Sigmoid colon (tissue), 6 donors: ENCODE measurements at regions not wholly inside any gene's neighbourhood (a gene's known extent, or its start where the extent isn't known, plus 50 kb on each side); places are given as distances from the start of the nearest gene placed in this dataset.

ENCODE experiments used
- DNase-seq: peaks from one replicate; pipeline ENCODE4 v3.0.0-alpha.2; 2019
- H3K27ac ChIP-seq, 4 donors: fragments of 200-600 bp; sonication (generic); one replicate each; pipeline ENCODE4 v1.5.1; 2016 to 2019; ENCODE audit warnings: mild to moderate bottlenecking in 1 of 4
- H3K27me3 ChIP-seq, 3 donors: fragments of 200-600 bp; sonication (generic); one replicate each; pipeline ENCODE4 v1.5.1; 2019; ENCODE audit warnings: mild to moderate bottlenecking in 1 of 3
- H3K36me3 ChIP-seq, 4 donors: fragments of 200-600 bp; sonication (generic); one replicate each; pipeline ENCODE4 v1.5.1; 2016 to 2019
- H3K4me1 ChIP-seq, 4 donors: fragments of 200-600 bp; sonication (generic); one replicate each; pipeline ENCODE4 v1.5.1; 2017 to 2019
- H3K4me3 ChIP-seq, 4 donors: fragments of 200-600 bp; sonication (generic); one replicate each; pipeline ENCODE4 v1.5.1; 2017 to 2019; ENCODE audit warnings: mild to moderate bottlenecking in 2 of 4, moderate library complexity in 1 of 4
- H3K9me3 ChIP-seq, 4 donors: fragments of 200-600 bp in 3 of 4; sonication (generic) in 3 of 4; one replicate each; pipeline versions ENCODE4 v1.5.1 to v1.6.1; 2013 to 2019
- CTCF ChIP-seq, 4 experiments: fragments of 450-650 bp in 3 of 4; fragments of 200-600 bp in 1 of 4; IDR thresholded peaks; one replicate each; pipeline ENCODE4 v1.5.1; 2016 to 2019; ENCODE audit warnings: antibody characterized with exemption in 4 of 4, mild to moderate bottlenecking in 3 of 4, moderate library complexity in 2 of 4
- EP300 ChIP-seq, 4 donors: sonication (generic); formaldehyde crosslinking; IDR thresholded peaks; one replicate each; pipeline ENCODE4 v1.6.1; 2017; ENCODE audit warnings: antibody characterized with exemption in 4 of 4
- POLR2A ChIP-seq, 2 donors: fragments of 450-650 bp; IDR thresholded peaks; one replicate each; pipeline ENCODE4 v1.6.1; 2016; ENCODE audit warnings: antibody characterized with exemption in 2 of 2, mild to moderate bottlenecking in 2 of 2, moderate library complexity in 2 of 2
- POLR2AphosphoS5 ChIP-seq, 4 donors: sonication (generic); formaldehyde crosslinking; IDR thresholded peaks; one replicate each; pipeline ENCODE4 v1.6.1; 2017; ENCODE audit warnings: antibody characterized with exemption in 4 of 4
- WGBS, 2 donors: extraction: QIAGEN DNeasy Blood & Tissue Kit; methylation state at CpG; one replicate each; pipeline ENCODE4 v1.1.7; 2013; 5-methylcytosine and 5-hydroxymethylcytosine counted together
- intact Hi-C: fragments of 100-400 bp; cut with DNase I; formaldehyde crosslinking; loops from one replicate; pipeline ENCODE4 v1.15.1; 2023
- donor health status: healthy with polysubstance abuse.
- donor health status: healthy.

GRCh38 chr14:97031530-97031929 is 234.3 kb downstream of the VRK1 start:
- Histone ChIP-seq H3K36me3 (no peaks in the 10 kb centered on the region), H3K9me3 (no peaks in the 10 kb centered on the region), H3K4me3 (no peak overlapping the region), H3K27me3 (peaks cover 2 to 41% (median 9%) of the 10 kb centered on the region in 3 donors), H3K27ac (no peak overlapping the region), H3K4me1 (peaks cover 0 to 7% (median 5%) of the 10 kb centered on the region in 4 donors)
- WGBS, 2 donors, result 85 to 95% methylated on average over 4 of the region's 4 CpGs
- intact Hi-C loops, result no loop called here
- TF ChIP-seq POLR2AphosphoS5 (IDR thresholded peaks at IDR 0.05), result no peak
- TF ChIP-seq POLR2A (IDR thresholded peaks at IDR 0.05), result no peak
- no peak for TF ChIP-seq EP300 (IDR thresholded peaks at IDR 0.05)
- TF ChIP-seq CTCF (IDR thresholded peaks at IDR 0.05), result no peak
- DNase-seq, result no peak

- TF ChIP-seq POLR2AphosphoS5 (IDR thresholded peaks at IDR 0.05) (no peak), CTCF (IDR thresholded peaks at IDR 0.05) (no peak), EP300 (IDR thresholded peaks at IDR 0.05) (no peak), POLR2A (IDR thresholded peaks at IDR 0.05) (no peak)
Measured at GRCh38 chr14:97033556-97034081, 236.4 kb downstream of the VRK1 start.

GRCh38 chr14:97036086-97036852 is 239.1 kb downstream of the VRK1 start:
- Histone ChIP-seq H3K4me1 (peaks cover 0 to 7% (median 5%) of the 10 kb centered on the region in 4 donors), H3K36me3 (no peaks in the 10 kb centered on the region)
- WGBS, 2 donors, result 75 to 77% methylated on average over 16 of the region's 16 CpGs

More at GRCh38 chr14:97033556-97034081, 236.4 kb downstream of the VRK1 start:
- intact Hi-C loops, result no loop called here
- H3K27me3 ChIP-seq, result peaks cover 2 to 41% (median 9%) of the 10 kb centered on the region in 3 donors
- no peaks in the 10 kb centered on the region for H3K9me3 ChIP-seq
- no peak overlapping the region for H3K4me3 ChIP-seq
- H3K36me3 ChIP-seq, result no peaks in the 10 kb centered on the region
- 28 to 39% methylated on average over 32 of the region's 32 CpGs for WGBS, 2 donors
- H3K4me1 ChIP-seq, result peaks cover 0 to 7% (median 5%) of the 10 kb centered on the region in 4 donors
- H3K27ac ChIP-seq, result no peak overlapping the region
- DNase-seq, result no peak

GRCh38 chr14:97039717-97040363 is 242.7 kb downstream of the VRK1 start:
- no peak for TF ChIP-seq POLR2AphosphoS5 (IDR thresholded peaks at IDR 0.05)
- TF ChIP-seq CTCF (IDR thresholded peaks at IDR 0.05), result no peak
- no peak for TF ChIP-seq POLR2A (IDR thresholded peaks at IDR 0.05)
- no peak for TF ChIP-seq EP300 (IDR thresholded peaks at IDR 0.05)
- no peaks in the 10 kb centered on the region for H3K36me3 ChIP-seq
- WGBS, 2 donors, result 91 to 95% methylated on average over 1 of the region's 1 CpG
- H3K27me3 ChIP-seq, result peaks cover 0 to 7% (median 0%) of the 10 kb centered on the region in 3 donors
- intact Hi-C loops, result no loop called here
- peaks cover 0 to 10% (median 6%) of the 10 kb centered on the region in 4 donors for H3K9me3 ChIP-seq
- H3K4me3 ChIP-seq, result no peak overlapping the region
- no peak overlapping the region for H3K27ac ChIP-seq
- DNase-seq, result no peak
- no peaks in the 10 kb centered on the region for H3K4me1 ChIP-seq

More at GRCh38 chr14:97036086-97036852, 239.1 kb downstream of the VRK1 start:
- intact Hi-C loops, result no loop called here
- Histone ChIP-seq H3K27me3 (peaks cover 2 to 35% (median 9%) of the 10 kb centered on the region in 3 donors), H3K4me3 (no peak overlapping the region), H3K27ac (no peak overlapping the region), H3K9me3 (peaks cover 0 to 10% (median 6%) of the 10 kb centered on the region in 4 donors)
- DNase-seq, result no peak
- TF ChIP-seq EP300 (IDR thresholded peaks at IDR 0.05), result no peak
- no peak for TF ChIP-seq POLR2AphosphoS5 (IDR thresholded peaks at IDR 0.05)
- TF ChIP-seq CTCF (IDR thresholded peaks at IDR 0.05), result no peak
- no peak for TF ChIP-seq POLR2A (IDR thresholded peaks at IDR 0.05)
